ENCODE measurements at regions not wholly inside any gene's neighbourhood (a gene's known extent, or its start where the extent isn't known, plus 50 kb on each side); places are given as distances from the start of the nearest gene placed in this dataset.

GRCh38 chr4:11182031-11182430, 246.7 kb downstream of the HS3ST1 start:
- DNase-seq, result no peak

- no peak for DNase-seq
These were observed 248.9 kb downstream of the HS3ST1 start for GRCh38 chr4:11179796-11180195.

- no peak for DNase-seq
These were observed 250.3 kb downstream of the HS3ST1 start for GRCh38 chr4:11178433-11178832.

GRCh38 chr4:11175374-11175773, 253.3 kb downstream of the HS3ST1 start:
- DNase-seq, result no peak

GRCh38 chr4:11166606-11167005, 262.1 kb downstream of the HS3ST1 start:
- no peak for DNase-seq

GRCh38 chr4:11166034-11166433, 262.7 kb downstream of the HS3ST1 start:
- DNase-seq, result no peak

- DNase-seq, result no peak
These were observed 263.6 kb downstream of the HS3ST1 start for GRCh38 chr4:11165052-11165451.

GRCh38 chr4:11160288-11160687, 268.4 kb downstream of the HS3ST1 start:
- DNase-seq, result no peak

GRCh38 chr4:11158971-11159370, 269.7 kb downstream of the HS3ST1 start:
- no peak for DNase-seq

- DNase-seq, result no peak
These were observed 273.4 kb downstream of the HS3ST1 start for GRCh38 chr4:11155208-11155867.

- no peak for DNase-seq
These were observed 275.4 kb downstream of the HS3ST1 start for GRCh38 chr4:11153171-11153750.

GRCh38 chr4:11152684-11153083, 276.0 kb downstream of the HS3ST1 start:
- no peak for DNase-seq

- no peak for DNase-seq
These were observed 277.2 kb downstream of the HS3ST1 start for GRCh38 chr4:11151500-11151899.

- no peak for DNase-seq
These were observed 279.0 kb downstream of the HS3ST1 start for GRCh38 chr4:11149612-11150259.

GRCh38 chr4:11139871-11140270, 288.8 kb downstream of the HS3ST1 start:
- no peak for DNase-seq

GRCh38 chr4:11138964-11139363, 289.7 kb downstream of the HS3ST1 start:
- DNase-seq, result no peak

GRCh38 chr4:11134705-11135104, 294.0 kb downstream of the HS3ST1 start:
- no peak for DNase-seq

- no peak for DNase-seq
These were observed 294.8 kb downstream of the HS3ST1 start for GRCh38 chr4:11133868-11134267.

GRCh38 chr4:11132478-11132877, 296.2 kb downstream of the HS3ST1 start:
- no peak for DNase-seq

GRCh38 chr4:11131491-11131890, 297.2 kb downstream of the HS3ST1 start:
- DNase-seq, result no peak

GRCh38 chr4:11130195-11130970, 298.3 kb downstream of the HS3ST1 start:
- no peak for DNase-seq

GRCh38 chr4:11120435-11120834, 308.3 kb downstream of the HS3ST1 start:
- no peak for DNase-seq

- DNase-seq, result no peak
These were observed 309.2 kb downstream of the HS3ST1 start for GRCh38 chr4:11119474-11119873.

- no peak for DNase-seq
These were observed 310.2 kb downstream of the HS3ST1 start for GRCh38 chr4:11118513-11118912.
